ENCODE measurements at regions not wholly inside any gene's neighbourhood (a gene's known extent, or its start where the extent isn't known, plus 50 kb on each side); places are given as distances from the start of the nearest gene placed in this dataset.

- H3K9me3 ChIP-seq (ENCODE audit: control insufficient read depth, low read depth, low read length) = no peaks in the 10 kb centered on the region
- no peak overlapping the region for H2BK12ac ChIP-seq (ENCODE audit: insufficient read length, low read depth, low read length)
- H3K36me3 Mint-ChIP-seq (ENCODE audit: insufficient read depth in 1 of 3, low read depth in 3 of 3) = no peaks in the 10 kb centered on the region
- no peaks in the 10 kb centered on the region for H3K4me1 Mint-ChIP-seq
- no peaks in the 10 kb centered on the region for H4K20me1 ChIP-seq (ENCODE audit: control insufficient read depth, insufficient read depth, insufficient read length)
- H3K27me3 ChIP-seq (ENCODE audit: insufficient read depth, low read length) = no peaks in the 10 kb centered on the region
- H2BK20ac ChIP-seq (ENCODE audit: low read depth, low read length, poor library complexity, severe bottlenecking) = no peak overlapping the region
- H4K91ac ChIP-seq (ENCODE audit: insufficient read length, low read depth, low read length) = no peak overlapping the region
- no peak overlapping the region; a peak in 1 of 7 replicates for H3K27ac Mint-ChIP-seq
- H2BK5ac ChIP-seq (ENCODE audit: insufficient read length, low read length) = no peak overlapping the region
- no peak overlapping the region for H3K4me2 ChIP-seq (ENCODE audit: insufficient read depth, insufficient read length, low read length)
- H3K56ac ChIP-seq (ENCODE audit: insufficient read length, low read depth, low read length) = no peak overlapping the region
- H3K27me3 Mint-ChIP-seq (ENCODE audit: low read depth) = no peaks in the 10 kb centered on the region
- H3K9me3 Mint-ChIP-seq = no peaks in the 10 kb centered on the region
- H3K23me2 ChIP-seq (ENCODE audit: insufficient read length, low read depth, low read length, poor library complexity, severe bottlenecking) = no peaks in the 10 kb centered on the region
- H3T11ph ChIP-seq (ENCODE audit: low read length) = no peak overlapping the region
- no peak overlapping the region for H2BK120ac ChIP-seq (ENCODE audit: low read depth, low read length, poor library complexity, severe bottlenecking)
- H3K27ac ChIP-seq (ENCODE audit: insufficient read length, low read depth, low read length) = no peak overlapping the region
- H3K18ac ChIP-seq (ENCODE audit: insufficient read length, low read depth, low read length) = no peak overlapping the region
- TF ChIP-seq CTCF (conservative IDR thresholded peaks at IDR 0.05) = no peak
- H3K4me1 ChIP-seq (ENCODE audit: insufficient read depth, low read length) = no peaks in the 10 kb centered on the region
- no peak overlapping the region for H2BK15ac ChIP-seq (ENCODE audit: low read depth, low read length)
- no peak overlapping the region for H3K9ac ChIP-seq (ENCODE audit: extremely low read depth, insufficient read length, low read length)
- H3K23ac ChIP-seq (ENCODE audit: insufficient read length, low read depth, low read length) = no peak overlapping the region
- H3K4ac ChIP-seq (ENCODE audit: low read depth, low read length) = no peak overlapping the region
- H3K4me3 Mint-ChIP-seq = no peak overlapping the region
- no peak overlapping the region for H4K5ac ChIP-seq (ENCODE audit: insufficient read length, low read depth, low read length)
- H3K14ac ChIP-seq (ENCODE audit: insufficient read depth, low read length) = no peak overlapping the region
- DNase-seq = no peak
- no peaks in the 10 kb centered on the region for H3K79me2 ChIP-seq (ENCODE audit: insufficient read depth, low read length)
- no peak overlapping the region for H2AFZ ChIP-seq (ENCODE audit: low read length)
- H2AK5ac ChIP-seq (ENCODE audit: insufficient read length, low read length) = no peak overlapping the region
- no peak overlapping the region for H4K8ac ChIP-seq (replicated peaks; ENCODE audit: insufficient read length, low read depth, low read length)
- H3K79me1 ChIP-seq (ENCODE audit: insufficient read depth, low read depth, low read length, poor library complexity, severe bottlenecking) = no peaks in the 10 kb centered on the region
Measured at GRCh38 chr9:29647451-29647850, 2074.2 kb upstream of the C9orf72 start.

All from H9 (cell line).